OCI-LY3 (cell line): ENCODE measurements at regions not wholly inside any gene's neighbourhood (a gene's known extent, or its start where the extent isn't known, plus 50 kb on each side); places are given as distances from the start of the nearest gene placed in this dataset.

Experiments used
- H2AFZ ChIP-seq: fragments of 200-600, 300-600 bp; shearing (Covaris generic); 2 replicates; pipeline ENCODE4 v1.6.0; 2014; ENCODE audit warnings: antibody characterized with exemption, low read depth, low read length
- H3K27ac ChIP-seq: fragments of 200-600, 300-600 bp; sonication (generic); 2 replicates; pipeline ENCODE4 v1.5.1; 2014; ENCODE audit warnings: mild to moderate bottlenecking, low read length, moderate library complexity, mixed read lengths
- H3K27me3 ChIP-seq: fragments of 200-600, 300-600 bp; sonication (generic); 2 replicates; pipeline ENCODE4 v1.6.1; 2014; ENCODE audit warnings: low read depth, low read length, mixed read lengths
- H3K36me3 ChIP-seq: fragments of 200-600, 300-600 bp; sonication (generic); replicated peaks from 2 replicates; pipeline ENCODE3; 2014; ENCODE audit warnings: low read depth, low read length, mixed read lengths
- H3K4me1 ChIP-seq: fragments of 300-600, 200-600 bp; sonication (generic); 2 replicates; pipeline ENCODE4 v1.6.1; 2014; ENCODE audit warnings: low read length, mixed read lengths
- H3K4me2 ChIP-seq: fragments of 200-600, 300-600 bp; sonication (generic); 2 replicates; pipeline ENCODE4 v1.6.1; 2014; ENCODE audit warnings: low read length, mixed read lengths
- H3K4me3 ChIP-seq: fragments of 300-600, 200-600 bp; sonication (generic); 2 replicates; pipeline ENCODE4 v1.5.1; 2014; ENCODE audit warnings: antibody characterized with exemption, mild to moderate bottlenecking, low read length, moderate library complexity
- H3K79me2 ChIP-seq: fragments of 300-600, 200-600 bp; shearing (Covaris generic); 2 replicates; pipeline ENCODE4 v1.6.1; 2014; ENCODE audit warnings: mild to moderate bottlenecking, low read length, mixed read lengths
- H3K9ac ChIP-seq: fragments of 300-600, 200-600 bp; shearing (Covaris generic); 2 replicates; pipeline ENCODE4 v1.6.0; 2014; ENCODE audit warnings: mild to moderate bottlenecking, low read length, moderate library complexity
- H3K9me3 ChIP-seq: fragments of 200-600, 300-600 bp; shearing (Covaris generic); 2 replicates; pipeline ENCODE4 v1.6.1; 2014; ENCODE audit warnings: low read length, mixed read lengths; ENCODE audit not compliant: insufficient read depth
- H4K20me1 ChIP-seq: fragments of 200-600, 300-600 bp; sonication (generic); 2 replicates; pipeline ENCODE4 v1.6.1; 2016; ENCODE audit warnings: low read length, mixed read lengths; ENCODE audit not compliant: insufficient read depth
- CTCF ChIP-seq: fragments of 200-600, 300-600 bp; sonication (generic); IDR thresholded peaks from 2 replicates; pipeline ENCODE4 v1.5.1; 2014; ENCODE audit warnings: antibody characterized with exemption, low read length, low read depth
- EZH2phosphoT487 ChIP-seq: fragments of 200-600 bp; shearing (Covaris generic); IDR thresholded peaks from 2 replicates; pipeline ENCODE4 v1.6.1; 2018; ENCODE audit warnings: antibody characterized with exemption, mixed run types, low read depth

GRCh38 chr15:99895189-99895955 lies 162.1 kb upstream of the LYSMD4 start:
- Histone ChIP-seq H3K9me3 (no peaks in the 10 kb centered on the region), H3K79me2 (no peaks in the 10 kb centered on the region), H3K36me3 (no peaks in the 10 kb centered on the region), H3K27ac (no peak overlapping the region), H3K27me3 (no peaks in the 10 kb centered on the region), H3K9ac (no peak overlapping the region), H2AFZ (no peak overlapping the region), H4K20me1 (no peaks in the 10 kb centered on the region), H3K4me2 (no peak overlapping the region), H3K4me1 (peaks cover 5% of the 10 kb centered on the region; the same call in 1 of the 2 replicates), H3K4me3 (no peak overlapping the region)
- TF ChIP-seq CTCF (no peak), EZH2phosphoT487 (no peak)

GRCh38 chr15:99878835-99879234 lies 145.6 kb upstream of the LYSMD4 start:
- no peak overlapping the region for H3K27ac ChIP-seq
- no peaks in the 10 kb centered on the region for H3K4me1 ChIP-seq

DNA sequence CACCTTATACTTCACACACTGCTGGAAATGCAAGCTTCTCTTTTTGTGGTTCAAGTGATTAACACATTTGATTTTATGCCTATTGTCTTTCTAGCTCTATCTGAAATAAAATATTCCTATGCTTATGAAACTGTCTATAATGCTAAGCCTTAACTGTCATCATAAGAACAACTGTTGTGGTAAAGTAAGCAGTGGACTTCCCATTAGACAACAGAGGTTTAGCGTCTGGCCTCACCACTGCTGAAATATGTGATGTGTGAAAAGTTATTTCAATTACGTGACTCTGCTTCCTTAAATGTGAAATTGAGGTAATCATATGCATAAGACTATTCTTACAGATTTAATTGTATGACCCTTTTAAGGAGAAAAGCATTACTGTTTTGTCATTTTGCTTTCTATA lies 140.2 kb upstream of the LYSMD4 start:
- Histone ChIP-seq H3K36me3 (no peaks in the 10 kb centered on the region), H3K9ac (no peak overlapping the region), H3K27me3 (0 out of 2 replicates have a peak, but pooled peaks cover 5% of the 10 kb centered on the region), H3K4me2 (no peak overlapping the region), H3K4me1 (no peaks in the 10 kb centered on the region), H2AFZ (no peak overlapping the region), H3K4me3 (no peak overlapping the region), H4K20me1 (no peaks in the 10 kb centered on the region), H3K9me3 (no peaks in the 10 kb centered on the region), H3K27ac (no peak overlapping the region), H3K79me2 (no peaks in the 10 kb centered on the region)
- TF ChIP-seq CTCF: no peak
- TF ChIP-seq EZH2phosphoT487: no peak

More at GRCh38 chr15:99878835-99879234, 145.6 kb upstream of the LYSMD4 start:
- H3K9me3 ChIP-seq: no peaks in the 10 kb centered on the region
- no peaks in the 10 kb centered on the region for H4K20me1 ChIP-seq
- 0 out of 2 replicates have a peak, but pooled peaks cover 5% of the 10 kb centered on the region for H3K27me3 ChIP-seq
- no peak overlapping the region for H2AFZ ChIP-seq
- no peaks in the 10 kb centered on the region for H3K79me2 ChIP-seq
- H3K4me2 ChIP-seq: no peak overlapping the region
- H3K9ac ChIP-seq: no peak overlapping the region
- no peak overlapping the region for H3K4me3 ChIP-seq
- TF ChIP-seq CTCF: no peak
- no peak for TF ChIP-seq EZH2phosphoT487
- no peaks in the 10 kb centered on the region for H3K36me3 ChIP-seq

DNA sequence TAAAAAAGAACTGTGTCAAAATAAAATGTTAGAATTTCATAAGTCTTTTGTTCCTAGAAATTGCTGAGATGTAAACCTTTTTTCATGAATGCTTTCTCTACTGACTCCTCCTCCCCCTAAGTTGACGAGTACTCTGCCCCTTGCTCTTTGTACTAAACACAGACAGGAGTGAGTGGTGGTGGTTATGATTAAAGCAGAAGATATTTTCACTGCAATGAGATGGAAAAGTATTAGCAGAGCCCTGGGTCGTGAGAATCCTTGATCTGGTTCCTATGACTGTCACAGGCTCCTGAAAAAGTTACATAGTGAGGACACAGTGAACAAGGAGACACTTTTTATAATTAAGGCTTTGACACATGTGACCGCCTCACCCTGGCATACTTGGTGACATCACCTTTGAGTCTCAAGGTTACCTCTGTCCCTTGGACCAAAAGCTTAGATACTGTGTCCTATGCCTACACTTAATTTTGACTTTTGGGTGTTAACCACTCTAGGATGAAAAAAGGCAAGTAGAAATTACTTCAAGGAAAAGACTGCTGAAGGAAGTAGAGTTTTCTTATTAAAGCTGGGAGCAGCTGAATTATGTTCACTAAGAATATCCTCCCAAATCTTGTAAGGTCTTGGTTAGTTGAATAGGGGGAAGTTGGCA lies 130.4 kb upstream of the LYSMD4 start:
- Histone ChIP-seq H3K36me3 (no peaks in the 10 kb centered on the region), H3K4me1 (no peaks in the 10 kb centered on the region), H4K20me1 (no peaks in the 10 kb centered on the region), H3K4me3 (no peak overlapping the region), H2AFZ (no peak overlapping the region), H3K79me2 (no peaks in the 10 kb centered on the region), H3K9me3 (no peaks in the 10 kb centered on the region), H3K27ac (no peak overlapping the region), H3K9ac (no peak overlapping the region), H3K27me3 (no peaks in the 10 kb centered on the region), H3K4me2 (no peak overlapping the region)
- no peak for TF ChIP-seq CTCF
